Prostate gland (tissue), 2 donors: ENCODE measurements at regions not wholly inside any gene's neighbourhood (a gene's known extent, or its start where the extent isn't known, plus 50 kb on each side); places are given as distances from the start of the nearest gene placed in this dataset.

Experiments used
- DNase-seq: peaks from one replicate; pipeline ENCODE4 v3.0.0-alpha.2; 2019; ENCODE audit warnings: low spot score
- H3K27ac ChIP-seq, 2 donors: fragments of 200-600 bp; sonication (generic); 2 replicates each; pipeline ENCODE4 v1.5.1; 2017 to 2019
- H3K27me3 ChIP-seq: fragments of 200-600 bp; sonication (generic); replicated peaks from 2 replicates; pipeline ENCODE4 v1.5.1; 2019; ENCODE audit not compliant: insufficient read depth
- H3K36me3 ChIP-seq, 2 donors: fragments of 200-600 bp; sonication (generic); 1 replicate in 1 of 2; 2 replicates in 1 of 2; pipeline versions ENCODE4 v1.5.1 to v1.8.1; 2017 to 2019
- H3K4me1 ChIP-seq: fragments of 200-600 bp; sonication (generic); replicated peaks from 2 replicates; pipeline ENCODE4 v1.5.1; 2019
- H3K4me3 ChIP-seq, 2 donors: fragments of 200-600 bp; sonication (generic); 2 replicates each; pipeline ENCODE4 v1.5.1; 2017 to 2019
- H3K9me3 ChIP-seq: fragments of 200-600 bp; sonication (generic); 2 replicates; pipeline ENCODE4 v1.5.1; 2017
- POLR2A ChIP-seq: fragments of 450-650 bp; IDR thresholded peaks from one replicate; pipeline ENCODE4 v1.6.1; 2016; ENCODE audit warnings: antibody characterized with exemption, mild to moderate bottlenecking
- POLR2AphosphoS5 ChIP-seq: sonication (generic); formaldehyde crosslinking; IDR thresholded peaks from one replicate; pipeline ENCODE4 v1.6.1; 2017; ENCODE audit warnings: antibody characterized with exemption
- WGBS: methylation state at CpG from one replicate; pipeline ENCODE4 v1.1.5; 2018; 5-methylcytosine and 5-hydroxymethylcytosine counted together
- intact Hi-C: fragments of 100-400 bp; cut with DNase I; formaldehyde crosslinking; loops from one replicate; pipeline ENCODE4 v1.14.2; 2022
- TF ChIP-seq, protein P1 (sequence below), 4 experiments: fragments of 200-600 bp in 2 of 4; fragments of 450-650 bp in 2 of 4; sonication (generic) in 2 of 4; IDR thresholded peaks; 1 replicate in 3 of 4; 2 replicates in 1 of 4; pipeline ENCODE4 v1.5.1; 2016 to 2019; ENCODE audit warnings: antibody characterized with exemption in 4 of 4, mild to moderate bottlenecking in 2 of 4, moderate library complexity in 2 of 4

DNA sequence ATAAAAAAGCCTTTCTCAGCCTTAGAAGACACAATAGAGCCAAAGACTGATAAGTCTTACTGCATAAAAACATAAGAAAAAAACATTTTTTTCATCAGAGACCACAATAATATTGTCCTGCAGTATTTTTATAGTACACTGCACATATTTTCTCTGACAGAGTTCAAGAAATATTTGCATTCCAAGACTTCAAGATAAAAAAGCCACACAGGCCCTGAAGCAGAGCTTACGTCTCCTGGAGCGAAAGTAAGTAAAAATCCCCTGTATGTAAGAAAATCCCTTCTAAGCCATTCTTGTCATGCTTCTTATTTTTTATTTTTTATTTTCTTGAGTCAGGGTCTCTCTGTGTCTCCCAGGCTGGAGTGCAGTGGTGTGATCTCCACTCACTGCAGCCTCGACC, 755.9 kb downstream of the LIG4 start:
- Histone ChIP-seq H3K4me1 (no peaks in the 10 kb centered on the region), H3K4me3 (no peak overlapping the region), H3K27ac (no peak overlapping the region), H3K27me3 (no peaks in the 10 kb centered on the region), H3K36me3 (no peaks in the 10 kb centered on the region), H3K9me3 (no peaks in the 10 kb centered on the region)
- TF ChIP-seq, protein P1, sequence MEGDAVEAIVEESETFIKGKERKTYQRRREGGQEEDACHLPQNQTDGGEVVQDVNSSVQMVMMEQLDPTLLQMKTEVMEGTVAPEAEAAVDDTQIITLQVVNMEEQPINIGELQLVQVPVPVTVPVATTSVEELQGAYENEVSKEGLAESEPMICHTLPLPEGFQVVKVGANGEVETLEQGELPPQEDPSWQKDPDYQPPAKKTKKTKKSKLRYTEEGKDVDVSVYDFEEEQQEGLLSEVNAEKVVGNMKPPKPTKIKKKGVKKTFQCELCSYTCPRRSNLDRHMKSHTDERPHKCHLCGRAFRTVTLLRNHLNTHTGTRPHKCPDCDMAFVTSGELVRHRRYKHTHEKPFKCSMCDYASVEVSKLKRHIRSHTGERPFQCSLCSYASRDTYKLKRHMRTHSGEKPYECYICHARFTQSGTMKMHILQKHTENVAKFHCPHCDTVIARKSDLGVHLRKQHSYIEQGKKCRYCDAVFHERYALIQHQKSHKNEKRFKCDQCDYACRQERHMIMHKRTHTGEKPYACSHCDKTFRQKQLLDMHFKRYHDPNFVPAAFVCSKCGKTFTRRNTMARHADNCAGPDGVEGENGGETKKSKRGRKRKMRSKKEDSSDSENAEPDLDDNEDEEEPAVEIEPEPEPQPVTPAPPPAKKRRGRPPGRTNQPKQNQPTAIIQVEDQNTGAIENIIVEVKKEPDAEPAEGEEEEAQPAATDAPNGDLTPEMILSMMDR (IDR thresholded peaks at IDR 0.05) = no peak
- TF ChIP-seq POLR2AphosphoS5 = no peak
- TF ChIP-seq POLR2A = no peak
- intact Hi-C loops = no loop called here
- 59% methylated on average over 3 of the region's 3 CpGs for WGBS
- no peak for DNase-seq

DNA sequence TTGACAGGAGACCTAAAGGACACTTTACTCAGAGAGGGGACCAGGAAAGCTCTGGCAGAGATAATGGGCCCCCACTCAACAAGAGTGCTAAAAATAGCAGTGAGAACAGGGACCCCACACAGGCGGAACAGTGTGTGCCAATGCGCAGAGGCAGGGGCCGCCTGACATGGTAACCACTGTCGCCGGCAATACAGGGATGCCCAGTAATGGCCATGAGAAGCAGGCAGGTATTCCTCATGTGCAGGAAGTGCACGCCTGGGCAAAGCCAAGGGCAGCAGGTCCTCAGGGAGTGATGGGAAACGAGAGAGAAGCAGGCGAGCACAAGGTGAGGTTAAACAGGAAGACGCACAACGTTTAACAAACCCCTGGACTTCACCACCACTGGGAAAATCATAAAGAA, 757.1 kb downstream of the LIG4 start:
- DNase-seq = no peak
- H3K4me1 ChIP-seq = no peaks in the 10 kb centered on the region
- 88% methylated on average over 10 of the region's 10 CpGs for WGBS
- no peak for TF ChIP-seq POLR2AphosphoS5
- TF ChIP-seq, protein P1 (IDR thresholded peaks at IDR 0.05) = no peak
- no peak for TF ChIP-seq POLR2A
- no peaks in the 10 kb centered on the region for H3K9me3 ChIP-seq
- intact Hi-C loops = no loop called here
- no peak overlapping the region for H3K4me3 ChIP-seq
- no peaks in the 10 kb centered on the region for H3K27me3 ChIP-seq
- no peak overlapping the region for H3K27ac ChIP-seq
- H3K36me3 ChIP-seq = no peaks in the 10 kb centered on the region

DNA sequence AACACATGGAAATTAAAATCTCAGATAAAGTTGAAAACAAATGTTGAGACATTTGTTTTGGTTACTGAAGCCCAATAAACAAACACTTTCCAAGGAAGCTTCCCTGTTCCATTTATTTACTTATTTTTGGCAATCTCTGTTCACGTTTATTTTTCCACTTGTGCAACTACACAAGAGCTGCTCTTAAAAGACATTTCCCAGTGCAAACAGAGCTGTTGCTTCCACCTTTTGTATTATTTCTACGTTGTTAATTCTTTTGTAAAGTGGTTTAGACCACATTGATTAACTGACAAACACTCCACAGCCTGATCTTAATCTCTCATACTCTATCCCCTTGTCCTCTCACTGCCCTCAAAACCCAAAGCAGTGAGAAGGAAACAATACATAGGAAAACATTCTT, 757.6 kb downstream of the LIG4 start:
- Histone ChIP-seq H3K4me1 (no peaks in the 10 kb centered on the region), H3K9me3 (no peaks in the 10 kb centered on the region), H3K4me3 (no peak overlapping the region), H3K36me3 (no peaks in the 10 kb centered on the region), H3K27ac (no peak overlapping the region), H3K27me3 (no peaks in the 10 kb centered on the region)
- intact Hi-C loops = no loop called here
- no peak for DNase-seq
- no peak for TF ChIP-seq POLR2A
- no peak for TF ChIP-seq POLR2AphosphoS5
- TF ChIP-seq, protein P1 (IDR thresholded peaks at IDR 0.05) = no peak
- WGBS = 13% methylated on average over 2 of the region's 2 CpGs

DNA sequence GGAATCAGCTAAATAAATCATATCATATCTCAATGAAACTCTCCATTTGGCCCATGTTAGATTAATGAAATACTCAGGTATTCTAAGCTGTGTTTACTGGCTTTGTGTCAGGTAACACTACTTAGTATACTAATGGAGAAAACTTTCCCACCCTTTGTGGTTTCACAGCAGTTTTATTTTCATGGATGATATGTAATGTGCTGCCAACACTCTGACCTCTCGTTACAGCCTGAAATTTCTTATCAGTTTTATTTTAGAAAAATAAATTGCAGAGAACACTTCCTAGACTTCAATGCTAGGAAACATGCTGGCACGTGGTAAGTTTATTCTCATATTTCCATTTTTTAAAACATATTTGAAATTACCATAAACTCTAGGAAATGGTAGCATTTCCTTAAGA, 758.9 kb downstream of the LIG4 start:
- no peaks in the 10 kb centered on the region for H3K4me1 ChIP-seq
- TF ChIP-seq POLR2AphosphoS5 (no peak), POLR2A (no peak)
- TF ChIP-seq, protein P1 (IDR thresholded peaks at IDR 0.05) = no peak
- H3K4me3 ChIP-seq = no peak overlapping the region
- intact Hi-C loops = no loop called here
- 42% methylated on average over 2 of the region's 2 CpGs for WGBS
- no peaks in the 10 kb centered on the region for H3K27me3 ChIP-seq
- DNase-seq = no peak
- H3K9me3 ChIP-seq = no peaks in the 10 kb centered on the region
- no peak overlapping the region for H3K27ac ChIP-seq
- no peaks in the 10 kb centered on the region for H3K36me3 ChIP-seq

DNA sequence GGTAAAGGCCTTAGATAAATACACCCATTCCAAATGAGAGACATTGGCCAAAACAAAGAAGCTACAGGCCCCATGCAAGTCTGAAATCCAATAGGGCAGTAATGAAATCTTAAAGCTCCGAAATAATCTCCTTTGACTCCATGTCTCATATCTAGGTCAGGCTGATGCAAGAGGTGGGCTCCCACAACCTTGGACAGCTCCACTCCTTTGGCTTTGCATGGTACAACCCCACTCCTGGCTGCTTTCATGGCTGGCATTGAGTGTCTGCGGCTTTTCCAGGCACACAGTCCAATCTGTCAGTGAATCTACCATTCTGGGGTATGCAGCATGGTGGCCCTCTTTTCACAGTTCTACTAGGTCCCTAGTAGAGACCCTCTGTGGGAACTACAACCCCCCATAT, 762.5 kb downstream of the LIG4 start:
- intact Hi-C loops = no loop called here
- WGBS = 87% methylated on average over 2 of the region's 2 CpGs
- H3K4me1 ChIP-seq = no peaks in the 10 kb centered on the region
- no peaks in the 10 kb centered on the region for H3K36me3 ChIP-seq
- H3K27me3 ChIP-seq = no peaks in the 10 kb centered on the region
- no peak overlapping the region for H3K4me3 ChIP-seq
- TF ChIP-seq POLR2A = no peak
- TF ChIP-seq, protein P1 (IDR thresholded peaks at IDR 0.05) = no peak
- TF ChIP-seq POLR2AphosphoS5 = no peak
- H3K27ac ChIP-seq = no peak overlapping the region
- H3K9me3 ChIP-seq = no peaks in the 10 kb centered on the region
- no peak for DNase-seq
